HCT116 (cell line): ENCODE measurements at regions not wholly inside any gene's neighbourhood (a gene's known extent, or its start where the extent isn't known, plus 50 kb on each side); places are given as distances from the start of the nearest gene placed in this dataset.
A peak's percentile ranks its signal among the peaks of the same experiment; 100 is the strongest.
"Not testable (repeated sequence)": the region's sequence is repeated elsewhere in the genome, so short reads cannot be mapped to it uniquely, and the experiment has no call there.

ENCODE experiments used
- ATAC-seq: fragments of 200-7000 bp; cut with Tn5 transposase; 2 replicates; pipeline ENCODE4 v1.9.1; 2020; ENCODE audit warnings: mild to moderate bottlenecking, moderate library complexity
- BruUV-seq: library from RNA; stranded (reverse); fragments of 400-500 nt; replicated peaks from 2 replicates; lab custom pipeline; 2021; lab: Mats Ljungman, UMichigan
- CTCF ChIA-PET: fragments of 300-600 bp; sonication (Branson Sonifier 250); formaldehyde crosslinking; loops from one replicate; lab custom pipeline; 2021; ENCODE audit warnings: antibody characterized with exemption; lab: Charles Lee
- POLR2A ChIA-PET: fragments of 300-600, 350-600 bp; sonication (Branson Sonifier 250); formaldehyde crosslinking; loops from one replicate; lab custom pipeline; 2021; ENCODE audit warnings: antibody characterized with exemption; lab: Charles Lee
- RAD21 ChIA-PET, 2 experiments: fragments of 300-600 bp; sonication (Branson Sonifier 250); formaldehyde crosslinking; loops; one replicate each; lab custom pipeline; 2023; ENCODE audit warnings: low total read pairs in 2 of 2; ENCODE audit not compliant: uncharacterized antibody in 2 of 2, unreplicated experiment in 2 of 2, low non-redundant PET in 1 of 2; lab: Charles Lee
- DNase-seq: peaks from one replicate; pipeline ENCODE4 v3.0.0-alpha.2; 2010; ENCODE audit warnings: low read depth, low spot score
- H2AFZ ChIP-seq: fragments of 200-600 bp; shearing (Covaris generic), sonication (generic); 2 replicates; pipeline ENCODE4 v1.6.1; 2017; ENCODE audit warnings: low read depth, mixed run types, mixed read lengths, antibody characterized with exemption, low read length; ENCODE audit not compliant: poor library complexity, severe bottlenecking
- H3K27ac ChIP-seq: 2 replicates; pipeline ENCODE4 v1.5.1; 2012; ENCODE audit warnings: low read depth, low read length
- H3K27me3 ChIP-seq: fragments of 200-600 bp; sonication (generic); 2 replicates; pipeline ENCODE4 v1.6.1; 2016; ENCODE audit warnings: mixed run types, low read length, mixed read lengths; ENCODE audit not compliant: insufficient read depth
- H3K36me3 ChIP-seq, 2 experiments: fragments of 200-500 bp in 1 of 2; fragments of 200-600 bp in 1 of 2; sonication (Bioruptor generic) in 1 of 2; sonication (generic) in 1 of 2; 2 replicates each; pipeline versions ENCODE4 v1.5.1 to v1.6.1; 2014 to 2016; ENCODE audit warnings: low read length in 2 of 2, inconsistent platforms in 1 of 2, mixed read lengths in 1 of 2, mixed run types in 1 of 2; ENCODE audit not compliant: insufficient read depth in 2 of 2, control insufficient read depth in 1 of 2
- H3K4me1 ChIP-seq, 2 experiments: fragments of 200-600 bp in 1 of 2; sonication (generic) in 1 of 2; 2 replicates each; pipeline versions ENCODE4 v1.5.1 to v1.6.1; 2012 to 2017; ENCODE audit warnings: low read length in 2 of 2, inconsistent platforms in 1 of 2, mild to moderate bottlenecking in 1 of 2, mixed read lengths in 1 of 2, mixed run types in 1 of 2, moderate library complexity in 1 of 2; ENCODE audit not compliant: insufficient read depth in 2 of 2, control insufficient read depth in 1 of 2
- H3K4me2 ChIP-seq: fragments of 200-600 bp; sonication (generic); 2 replicates; pipeline ENCODE4 v1.6.1; 2017; ENCODE audit warnings: mixed run types, low read length, mixed read lengths
- H3K4me3 ChIP-seq, 2 experiments: fragments of 200-600 bp in 1 of 2; sonication (generic) in 1 of 2; replicated peaks in 1 of 2; 2 replicates each; pipeline ENCODE4 v1.5.1; 2011 to 2016; ENCODE audit warnings: low read length in 2 of 2, control low read depth in 1 of 2, low read depth in 1 of 2, mild to moderate bottlenecking in 1 of 2, mixed read lengths in 1 of 2, mixed run types in 1 of 2
- H3K79me2 ChIP-seq: fragments of 200-600 bp; sonication (generic); 2 replicates; pipeline ENCODE4 v1.6.1; 2017; ENCODE audit warnings: mild to moderate bottlenecking, mixed run types, low read length, moderate library complexity, mixed read lengths; ENCODE audit not compliant: insufficient read depth
- H3K9ac ChIP-seq: fragments of 200-600 bp; sonication (generic); 2 replicates; pipeline ENCODE4 v1.6.1; 2016; ENCODE audit warnings: low read length, mixed read lengths
- H3K9me2 ChIP-seq: fragments of 200-600 bp; sonication (generic), shearing (Covaris generic); 2 replicates; pipeline ENCODE4 v1.6.1; 2017; ENCODE audit warnings: mixed run types, mild to moderate bottlenecking, moderate library complexity; ENCODE audit not compliant: insufficient read depth
- H3K9me3 ChIP-seq, 2 experiments: fragments of 200-500 bp in 1 of 2; fragments of 200-600 bp in 1 of 2; sonication (Bioruptor generic) in 1 of 2; sonication (generic) in 1 of 2; 2 replicates each; pipeline ENCODE4 v1.6.1; 2014 to 2017; ENCODE audit warnings: low read length in 2 of 2, mixed read lengths in 2 of 2, inconsistent platforms in 1 of 2, low read depth in 1 of 2, mild to moderate bottlenecking in 1 of 2, mixed run types in 1 of 2, moderate library complexity in 1 of 2; ENCODE audit not compliant: control insufficient read depth in 1 of 2, insufficient read depth in 1 of 2
- H4K20me1 ChIP-seq: fragments of 200-600 bp; sonication (generic), shearing (Covaris generic); 2 replicates; pipeline ENCODE4 v1.6.1; 2017; ENCODE audit warnings: mixed run types, mild to moderate bottlenecking, moderate library complexity; ENCODE audit not compliant: insufficient read depth
- EGR1 ChIP-seq: IDR thresholded peaks from 2 replicates; pipeline ENCODE4 v1.6.1; 2012; ENCODE audit warnings: low read depth
- EZH2 ChIP-seq: fragments of 200-600 bp; sonication (generic); IDR thresholded peaks from 2 replicates; pipeline ENCODE4 v1.6.1; 2017; ENCODE audit warnings: antibody characterized with exemption, mixed run types
- SP1 ChIP-seq: IDR thresholded peaks from 2 replicates; pipeline ENCODE4 v1.6.1; 2012; ENCODE audit warnings: low read depth
- intact Hi-C: fragments of 100-400 bp; cut with micrococcal nuclease; formaldehyde crosslinking; loops from 2 replicates; pipeline ENCODE4 v1.10.0; 2022
- TF ChIP-seq, protein P1 (sequence below): IDR thresholded peaks from 2 replicates; pipeline ENCODE4 v1.6.1; 2012; ENCODE audit warnings: low read depth

GRCh38 chr6:4358414-4359107, 223.2 kb upstream of the ECI2 start (continued):
- TF ChIP-seq, protein P1, sequence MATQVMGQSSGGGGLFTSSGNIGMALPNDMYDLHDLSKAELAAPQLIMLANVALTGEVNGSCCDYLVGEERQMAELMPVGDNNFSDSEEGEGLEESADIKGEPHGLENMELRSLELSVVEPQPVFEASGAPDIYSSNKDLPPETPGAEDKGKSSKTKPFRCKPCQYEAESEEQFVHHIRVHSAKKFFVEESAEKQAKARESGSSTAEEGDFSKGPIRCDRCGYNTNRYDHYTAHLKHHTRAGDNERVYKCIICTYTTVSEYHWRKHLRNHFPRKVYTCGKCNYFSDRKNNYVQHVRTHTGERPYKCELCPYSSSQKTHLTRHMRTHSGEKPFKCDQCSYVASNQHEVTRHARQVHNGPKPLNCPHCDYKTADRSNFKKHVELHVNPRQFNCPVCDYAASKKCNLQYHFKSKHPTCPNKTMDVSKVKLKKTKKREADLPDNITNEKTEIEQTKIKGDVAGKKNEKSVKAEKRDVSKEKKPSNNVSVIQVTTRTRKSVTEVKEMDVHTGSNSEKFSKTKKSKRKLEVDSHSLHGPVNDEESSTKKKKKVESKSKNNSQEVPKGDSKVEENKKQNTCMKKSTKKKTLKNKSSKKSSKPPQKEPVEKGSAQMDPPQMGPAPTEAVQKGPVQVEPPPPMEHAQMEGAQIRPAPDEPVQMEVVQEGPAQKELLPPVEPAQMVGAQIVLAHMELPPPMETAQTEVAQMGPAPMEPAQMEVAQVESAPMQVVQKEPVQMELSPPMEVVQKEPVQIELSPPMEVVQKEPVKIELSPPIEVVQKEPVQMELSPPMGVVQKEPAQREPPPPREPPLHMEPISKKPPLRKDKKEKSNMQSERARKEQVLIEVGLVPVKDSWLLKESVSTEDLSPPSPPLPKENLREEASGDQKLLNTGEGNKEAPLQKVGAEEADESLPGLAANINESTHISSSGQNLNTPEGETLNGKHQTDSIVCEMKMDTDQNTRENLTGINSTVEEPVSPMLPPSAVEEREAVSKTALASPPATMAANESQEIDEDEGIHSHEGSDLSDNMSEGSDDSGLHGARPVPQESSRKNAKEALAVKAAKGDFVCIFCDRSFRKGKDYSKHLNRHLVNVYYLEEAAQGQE: no peak
- TF ChIP-seq EZH2: no peak

GRCh38 chr6:4357660-4358152, 222.3 kb upstream of the ECI2 start:
- H3K27me3 ChIP-seq, H2AFZ ChIP-seq, CTCF ChIA-PET, H3K27ac ChIP-seq, H3K36me3 ChIP-seq, ATAC-seq, BruUV-seq, RAD21 ChIA-PET, H3K9me3 ChIP-seq, H3K9me2 ChIP-seq, POLR2A ChIA-PET, H3K79me2 ChIP-seq, H4K20me1 ChIP-seq: not testable (repeated sequence)
- Histone ChIP-seq H3K4me3 (peak overlapping the region in 1 of 2 experiments; percentile 23; a peak in 1 of 4 replicates), H3K4me1 (peaks cover 26 to 61% of the 10 kb centered on the region in 2 experiments), H3K4me2 (peak overlapping the region; percentile 63), H3K9ac (peak overlapping the region; percentile 37; the same call in 1 of the 2 replicates)
- DNase-seq: peak; percentile 22
- peak; percentile 36; the same call in 1 of the 2 replicates for TF ChIP-seq EGR1
- peak; percentile 71 for TF ChIP-seq SP1
- intact Hi-C loops: loop anchor here (5.0 kb wide), 1 partner anchor 420 kb away; the partner anchor contains the start of gene CDYL
